GM21786 (cell line): ENCODE measurements at regions not wholly inside any gene's neighbourhood (a gene's known extent, or its start where the extent isn't known, plus 50 kb on each side); places are given as distances from the start of the nearest gene placed in this dataset.
"Not testable (repeated sequence)": the region's sequence is repeated elsewhere in the genome, so short reads cannot be mapped to it uniquely, and the experiment has no call there.

ENCODE experiments used
- ATAC-seq: cut with Tn5 transposase; IDR thresholded peaks from one replicate; pipeline ENCODE4 v1.9.1; 2021; ENCODE audit not compliant: unreplicated experiment

DNA sequence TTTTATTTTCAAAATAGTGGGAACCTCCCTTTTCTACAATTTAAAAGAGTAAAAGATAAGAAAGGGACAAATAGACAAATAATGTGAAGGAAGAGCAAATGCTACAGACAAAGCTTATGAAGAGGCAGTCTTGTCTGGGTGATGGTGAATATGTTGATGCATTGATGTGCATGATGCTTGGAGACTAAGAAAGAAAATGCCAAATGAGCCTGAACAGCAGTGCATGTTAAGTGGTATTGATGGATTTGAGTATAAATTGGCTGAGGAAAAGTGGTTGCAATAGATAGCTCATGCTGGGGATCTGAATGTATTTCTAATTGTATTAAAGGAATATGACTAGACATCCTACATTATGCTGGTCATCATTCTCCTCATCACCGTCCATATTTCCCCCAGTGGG lies 268.6 kb upstream of the ANO5 start:
- no peak for ATAC-seq

DNA sequence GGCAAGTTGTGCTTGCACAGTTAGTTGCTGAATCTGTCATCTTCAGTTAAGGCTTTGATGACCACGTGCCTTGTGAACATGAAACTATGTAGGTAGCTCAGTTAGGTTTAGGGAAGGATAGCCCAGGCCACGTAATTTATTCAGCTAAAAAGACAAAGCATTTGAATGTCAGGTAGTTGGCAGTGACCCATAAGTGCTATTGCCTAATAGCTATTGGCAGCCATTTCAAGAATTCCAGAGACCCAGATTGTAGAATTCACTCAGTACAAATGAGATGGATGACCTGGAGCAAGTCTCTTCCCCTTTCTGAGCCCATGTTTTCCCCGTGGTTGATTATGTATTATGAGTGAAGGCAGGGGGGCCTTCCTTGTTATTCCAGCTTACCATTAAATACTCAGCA lies 265.3 kb upstream of the ANO5 start:
- no peak for ATAC-seq

DNA sequence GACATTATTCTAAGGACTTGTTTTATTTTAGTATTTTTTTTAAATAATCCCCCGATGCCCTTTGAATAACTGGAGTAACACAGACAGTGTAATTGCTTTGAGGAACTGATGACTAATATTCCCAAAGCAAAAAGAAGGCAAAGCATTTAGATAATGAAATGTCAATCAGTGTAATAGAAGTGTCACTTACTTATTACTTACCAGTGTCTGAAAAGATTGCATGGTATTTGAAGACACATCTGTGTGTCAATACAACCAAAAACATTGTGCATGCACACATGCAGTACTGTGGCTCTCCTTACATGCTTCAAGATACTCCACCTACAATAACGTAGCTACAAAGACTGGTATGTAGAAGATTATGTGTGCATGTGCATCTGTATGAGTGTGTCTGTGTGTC lies 264.0 kb upstream of the ANO5 start:
- ATAC-seq: no peak

DNA sequence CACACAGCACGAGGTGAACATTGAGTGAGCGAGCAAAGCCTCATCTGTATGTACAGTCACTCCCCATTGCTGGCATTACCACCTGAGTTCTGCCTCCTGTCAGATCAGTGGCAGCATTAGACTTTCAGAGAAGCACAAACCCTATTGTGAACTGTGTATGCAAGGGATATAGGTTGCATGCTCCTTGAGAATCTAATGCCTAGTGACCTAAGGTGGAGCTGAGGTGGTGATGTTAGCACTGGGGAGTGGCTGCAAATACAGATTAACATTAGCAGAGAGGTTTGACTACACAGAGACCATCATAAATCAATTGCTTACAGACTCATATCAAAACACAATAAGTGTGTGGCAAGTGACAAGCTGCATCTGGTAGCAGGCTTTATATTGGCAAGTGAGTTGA lies 262.5 kb upstream of the ANO5 start:
- ATAC-seq: no peak

DNA sequence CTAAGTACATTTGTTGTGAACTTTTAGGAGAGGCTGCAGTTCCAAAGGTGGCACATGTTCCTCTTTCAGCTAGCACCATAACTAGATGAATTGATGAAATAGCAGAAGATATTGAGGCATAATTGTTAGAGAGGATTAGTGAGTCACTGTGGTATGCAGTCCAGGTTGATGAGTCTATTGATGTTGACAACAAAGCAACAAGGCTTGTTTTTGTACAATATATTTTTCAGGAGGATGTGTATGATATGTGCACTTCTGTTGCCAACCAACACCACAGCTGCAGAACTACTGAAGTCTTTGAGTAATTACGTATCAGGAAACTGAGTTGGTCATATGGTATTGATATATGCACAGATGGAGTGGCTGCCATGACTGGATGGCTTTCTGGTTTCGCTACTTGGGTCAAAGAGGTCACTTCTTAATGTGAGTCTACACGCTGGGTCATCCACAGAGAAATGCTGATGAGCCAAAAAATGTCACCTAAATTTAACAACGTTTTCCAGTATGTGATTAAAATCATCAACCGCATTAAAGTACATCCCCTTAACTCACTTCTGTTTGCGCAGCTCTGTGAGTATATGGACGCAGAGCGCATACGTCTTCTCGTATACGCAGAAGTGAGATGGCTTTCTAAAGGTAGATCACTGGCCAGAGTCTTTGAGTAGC lies 261.3 kb upstream of the ANO5 start:
- ATAC-seq: no peak

DNA sequence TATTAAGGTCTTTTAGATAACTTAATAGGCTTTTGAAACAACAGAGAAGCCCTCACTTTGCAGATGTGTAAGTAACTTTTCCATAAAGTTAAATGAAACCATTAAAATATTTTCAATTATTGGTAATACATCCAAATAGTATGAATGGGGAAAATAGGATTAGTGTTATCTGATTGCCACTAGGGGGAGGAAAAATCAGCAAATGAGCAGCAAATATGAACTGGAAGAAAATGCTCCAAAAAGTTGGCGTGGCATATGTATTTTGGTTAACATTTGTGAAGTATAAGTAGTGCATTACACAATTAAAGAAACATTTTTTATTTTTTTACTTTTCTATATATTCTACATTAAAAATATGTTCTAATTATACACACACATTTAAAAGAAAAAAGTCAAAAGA lies 259.8 kb upstream of the ANO5 start:
- ATAC-seq: no peak

DNA sequence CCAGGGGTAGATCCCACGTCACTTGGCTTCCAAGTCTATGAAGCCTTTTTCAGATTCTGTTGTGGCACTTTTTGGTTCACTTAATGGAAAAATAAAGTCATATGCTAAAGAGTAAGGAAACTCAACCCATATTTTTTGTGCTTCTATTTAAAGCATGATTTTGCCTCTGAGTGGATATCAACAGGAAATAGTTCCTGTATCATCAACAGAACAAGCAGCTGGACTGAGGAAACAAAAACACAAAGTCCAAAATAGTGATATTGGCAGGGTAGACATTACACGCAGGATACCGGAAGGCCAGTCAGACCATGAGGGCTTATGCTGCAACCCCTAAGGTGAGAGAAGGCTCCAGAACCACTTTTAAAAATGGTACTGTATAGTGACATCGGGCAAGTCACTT lies 248.3 kb upstream of the ANO5 start:
- no peak for ATAC-seq

DNA sequence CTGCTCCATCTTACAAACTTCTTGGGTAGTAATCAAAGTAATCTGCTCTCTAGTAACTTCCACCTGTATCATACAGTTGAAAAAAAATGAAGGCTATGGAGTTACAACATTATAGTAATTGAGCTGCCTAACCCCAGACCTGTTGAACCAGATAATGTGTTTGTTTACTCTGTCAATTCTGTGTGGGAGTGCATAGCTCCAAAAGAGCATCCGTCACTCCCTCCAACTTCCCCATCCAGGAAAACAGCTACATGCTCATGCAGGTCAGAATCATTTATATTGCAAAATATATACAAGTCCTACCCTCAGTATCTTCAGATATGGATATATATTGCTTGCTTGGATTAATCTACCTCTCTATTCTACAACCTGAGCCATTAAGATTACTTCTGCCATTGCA lies 244.0 kb upstream of the ANO5 start:
- no peak for ATAC-seq

DNA sequence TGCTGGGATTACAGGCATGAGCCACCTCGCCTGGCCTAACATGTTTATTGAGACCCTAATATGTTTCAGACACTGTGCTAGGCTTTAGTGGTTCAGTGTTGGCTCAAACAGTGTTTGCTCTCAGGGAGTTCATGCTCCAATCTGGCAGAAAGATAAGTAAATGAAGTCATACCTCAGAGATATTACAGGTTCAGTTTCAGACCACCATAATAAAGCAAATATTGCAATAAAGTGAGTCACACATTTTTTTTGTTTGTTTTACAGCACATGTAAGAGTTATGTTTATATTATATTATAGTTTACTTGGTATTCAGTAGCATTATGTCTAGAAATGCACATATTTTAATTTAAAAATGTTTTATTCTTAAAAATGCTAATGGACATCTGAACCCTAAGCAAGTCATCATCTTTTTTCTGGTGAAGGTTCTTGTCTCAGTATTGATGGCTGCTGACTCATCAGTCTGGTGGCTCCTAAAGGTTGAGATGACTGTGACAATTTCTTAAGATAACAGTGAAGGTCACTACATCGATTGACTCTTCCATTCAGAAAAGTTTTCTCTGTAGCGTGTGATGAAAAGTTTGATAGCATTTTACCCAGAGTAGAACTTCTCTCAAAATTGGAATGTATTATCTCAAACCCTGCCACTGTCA lies 243.0 kb upstream of the ANO5 start:
- no peak for ATAC-seq

DNA sequence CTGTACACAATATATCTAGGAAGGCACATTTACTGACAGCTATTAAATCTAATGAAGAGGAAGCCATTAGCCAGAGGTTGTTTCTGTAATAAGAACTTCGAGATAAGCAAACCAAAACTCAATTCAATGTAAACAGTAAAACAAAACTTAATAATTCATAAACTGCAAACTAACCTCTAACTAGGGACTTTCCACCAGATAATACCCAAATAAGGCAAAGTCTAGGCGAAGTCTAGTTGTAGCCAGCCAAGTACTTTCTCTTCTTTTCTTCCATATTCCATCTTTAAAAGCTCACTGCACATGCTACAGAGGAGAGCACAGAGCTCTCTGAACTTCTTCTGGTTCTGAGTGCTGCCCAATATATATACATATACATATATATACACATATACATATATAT lies 229.9 kb upstream of the ANO5 start:
- no peak for ATAC-seq

DNA sequence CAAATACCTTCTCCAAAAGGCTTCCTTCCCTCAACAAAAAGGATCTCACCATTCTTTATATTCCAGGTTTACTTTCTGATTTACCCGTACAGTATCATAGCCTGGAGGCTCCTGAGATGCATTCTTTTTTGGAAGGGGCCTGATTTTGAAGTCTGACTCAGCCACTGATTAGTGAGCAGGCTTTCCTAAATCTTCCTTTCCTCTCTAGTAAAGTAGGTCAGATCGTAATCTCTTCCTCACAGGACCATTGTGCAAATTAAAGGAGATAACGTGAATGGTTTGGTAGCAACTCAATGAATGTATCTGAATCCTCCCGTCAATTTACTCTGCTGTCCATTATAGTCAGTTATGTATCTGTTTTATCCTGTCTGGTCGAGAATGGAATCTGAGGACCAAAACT lies 227.7 kb upstream of the ANO5 start:
- no peak for ATAC-seq

DNA sequence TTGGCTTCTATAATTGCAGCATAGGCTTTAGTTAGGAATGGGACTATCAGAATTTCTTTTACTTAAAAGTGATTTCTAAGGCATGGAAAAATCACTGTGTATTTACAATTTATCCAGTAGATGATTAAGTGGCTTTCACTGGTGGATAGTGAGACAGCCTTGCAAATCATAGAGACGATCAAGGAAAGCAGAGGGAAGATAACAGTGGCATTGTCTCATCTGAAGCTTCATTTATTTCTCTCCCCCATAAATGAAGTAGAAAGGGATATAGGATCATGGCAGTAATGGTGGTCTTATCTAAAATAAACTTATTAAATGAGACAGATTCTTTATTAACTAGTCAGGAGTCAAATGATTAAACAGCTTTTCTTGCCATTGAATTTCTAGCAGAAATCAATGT lies 224.2 kb upstream of the ANO5 start:
- ATAC-seq: no peak

DNA sequence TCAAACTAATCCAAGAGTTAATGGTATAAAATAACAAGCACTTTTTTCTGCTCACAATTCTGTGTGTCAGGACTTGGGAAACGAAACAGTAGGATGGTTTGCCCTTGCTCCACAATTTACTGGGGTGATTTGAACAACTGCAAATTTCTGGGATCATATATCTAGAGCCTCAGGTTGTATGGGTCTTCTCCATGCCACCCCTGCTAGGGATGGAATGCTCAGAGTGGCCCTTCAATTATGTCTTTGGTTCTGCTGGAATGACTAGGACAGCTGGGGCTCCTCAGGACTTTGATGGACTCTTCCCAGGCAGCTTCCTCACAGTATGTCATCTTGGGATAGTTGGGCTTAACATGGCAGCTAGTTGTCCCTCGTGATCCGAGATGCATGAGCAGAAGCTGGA lies 223.0 kb upstream of the ANO5 start:
- no peak for ATAC-seq

DNA sequence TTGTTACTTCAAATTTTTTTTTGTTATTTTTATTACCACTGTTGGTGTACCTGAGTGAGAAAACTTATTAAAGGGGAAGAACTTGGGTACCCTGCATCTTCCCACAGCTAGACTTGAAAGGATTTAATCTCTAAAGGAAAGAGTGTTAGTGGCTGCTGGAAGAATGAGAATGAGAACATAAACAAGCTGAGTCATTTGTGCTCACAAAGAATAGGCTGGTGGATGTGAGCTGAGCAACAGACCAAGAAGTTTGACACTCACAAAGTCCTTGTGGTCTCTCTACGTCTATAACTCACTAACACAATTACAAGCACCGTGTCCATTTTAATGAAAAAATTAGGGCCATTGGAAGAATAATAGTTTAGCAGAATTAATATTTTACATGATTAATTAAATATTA lies 217.6 kb upstream of the ANO5 start:
- no peak for ATAC-seq

DNA sequence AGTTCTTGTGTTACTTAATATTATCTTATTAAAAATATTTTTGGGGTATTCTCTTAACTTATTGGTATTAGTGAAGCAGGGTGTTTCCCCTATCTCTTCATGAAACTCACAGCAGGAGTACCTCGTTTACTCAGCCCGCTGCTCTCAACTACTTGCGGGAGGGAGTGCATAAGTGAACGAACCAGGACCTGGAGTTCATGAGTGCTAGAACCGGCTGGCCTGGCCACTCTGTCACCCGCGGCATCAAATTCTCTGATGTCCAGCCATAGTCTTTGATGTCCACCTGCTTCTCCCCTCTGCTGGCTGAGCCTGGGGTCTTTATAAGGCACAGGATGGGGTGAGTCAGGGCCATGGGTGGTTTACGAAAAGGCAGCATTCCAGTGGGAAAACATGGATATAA lies 216.7 kb upstream of the ANO5 start:
- ATAC-seq: no peak

DNA sequence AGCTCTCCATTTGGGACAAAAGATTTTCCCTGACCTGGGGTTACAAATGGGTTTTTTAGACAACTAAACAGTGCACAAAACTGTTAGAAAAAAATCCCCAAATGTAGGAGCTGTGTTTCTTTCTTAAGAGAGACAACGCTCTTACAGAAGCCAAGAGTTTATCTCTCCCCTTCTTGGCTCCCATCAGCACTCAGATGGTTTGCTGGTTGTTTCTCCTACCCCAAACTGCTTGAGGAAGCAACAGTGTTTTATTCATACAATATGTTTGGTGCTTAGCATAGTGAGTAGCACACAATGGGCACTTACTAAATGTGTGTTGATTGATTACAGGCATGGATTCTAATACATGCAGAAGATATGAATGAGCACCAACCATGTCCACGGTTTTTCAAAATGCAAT lies 209.5 kb upstream of the ANO5 start:
- no peak for ATAC-seq

DNA sequence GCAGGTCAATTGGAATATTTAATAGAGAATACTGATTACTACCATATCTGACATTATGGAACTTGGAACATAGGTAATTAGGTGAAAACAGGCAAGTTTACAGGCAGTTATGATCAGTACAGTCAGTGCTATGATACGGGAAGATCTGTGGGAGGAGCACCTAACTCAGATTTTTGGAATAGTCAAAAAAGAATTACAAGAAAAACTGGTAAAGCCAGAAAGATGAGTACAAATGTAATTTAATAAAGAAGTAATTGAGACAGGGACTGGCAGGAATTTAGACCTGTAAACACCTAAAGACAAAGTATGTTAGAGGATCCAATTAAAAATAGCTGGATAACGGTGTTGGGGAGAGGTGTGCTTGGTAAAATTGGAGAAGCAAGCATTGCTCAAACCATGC lies 206.5 kb upstream of the ANO5 start:
- no peak for ATAC-seq

DNA sequence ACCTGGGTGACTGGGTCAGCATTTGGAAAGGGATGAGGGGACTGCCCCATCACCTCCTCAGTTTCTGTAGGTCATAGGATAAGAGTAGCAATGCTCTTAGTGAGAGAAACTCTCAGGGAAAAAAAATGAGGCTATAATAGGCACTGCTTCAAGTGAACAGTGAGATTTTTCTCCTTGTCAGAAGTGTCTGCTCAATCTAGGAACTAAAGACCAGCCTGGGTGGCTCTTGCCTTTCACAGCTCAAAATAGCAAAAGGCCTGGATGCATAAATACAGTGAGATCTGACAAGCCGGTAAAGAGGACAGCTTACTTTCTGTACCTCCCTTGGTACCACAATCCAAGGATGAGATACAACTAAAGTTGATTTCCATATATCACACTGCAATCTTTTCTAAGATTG lies 205.6 kb upstream of the ANO5 start:
- ATAC-seq: no peak

DNA sequence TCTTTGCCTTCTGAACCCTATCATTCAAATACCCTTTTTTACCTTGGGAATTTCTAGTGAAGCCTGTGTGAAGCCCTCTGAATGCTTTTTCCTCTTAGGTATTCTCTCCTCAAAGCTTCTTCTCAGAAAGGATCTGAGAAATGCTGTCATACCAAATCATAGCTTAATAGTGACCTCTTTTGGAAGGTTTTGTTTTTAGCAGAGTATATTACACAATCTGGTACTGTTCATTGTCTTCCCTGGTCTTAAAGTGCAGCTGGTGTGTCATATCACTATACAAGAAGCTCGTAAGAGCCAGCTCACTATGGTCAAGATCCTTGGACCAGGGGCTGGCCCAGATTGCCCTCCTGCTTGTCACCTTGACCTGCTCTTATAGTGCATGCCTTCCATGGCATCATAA lies 204.4 kb upstream of the ANO5 start:
- ATAC-seq: no peak

DNA sequence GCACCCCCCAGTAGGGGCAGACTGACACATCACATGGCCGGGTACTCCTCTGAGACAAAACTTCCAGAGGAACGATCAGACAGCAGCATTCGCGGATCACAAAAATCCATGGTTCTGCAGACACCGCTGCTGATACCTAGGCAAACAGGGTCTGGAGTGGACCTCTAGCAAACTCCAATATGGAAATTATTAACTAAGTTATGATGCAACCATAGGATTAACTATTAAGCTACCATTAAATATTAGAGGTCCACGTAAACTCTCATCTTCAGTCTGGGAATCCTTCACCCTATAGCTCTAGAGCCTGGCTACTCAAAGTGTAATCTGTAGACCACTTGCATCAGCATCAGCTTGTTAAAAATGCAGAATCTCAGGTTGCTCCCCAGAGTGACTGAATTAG lies 191.1 kb upstream of the ANO5 start:
- not testable (repeated sequence) for ATAC-seq

DNA sequence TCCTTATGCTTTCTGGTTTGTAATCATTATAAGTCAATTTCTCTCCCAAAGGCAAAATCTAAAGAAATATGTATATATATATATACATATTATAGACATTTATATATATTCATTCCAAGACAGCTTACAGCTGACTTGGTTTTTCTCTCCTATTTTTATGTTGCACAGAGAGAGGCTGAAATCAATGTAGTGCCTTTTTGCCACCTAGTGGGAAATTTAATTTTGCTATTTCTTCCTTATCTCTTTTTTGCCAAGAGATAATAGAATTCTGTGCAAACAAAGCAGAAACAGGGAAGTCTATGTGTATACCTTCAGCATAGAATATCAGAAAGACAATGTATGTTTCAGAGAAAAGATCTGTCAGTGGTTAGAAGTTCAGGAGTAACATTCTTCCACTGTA lies 186.0 kb upstream of the ANO5 start:
- no peak for ATAC-seq

DNA sequence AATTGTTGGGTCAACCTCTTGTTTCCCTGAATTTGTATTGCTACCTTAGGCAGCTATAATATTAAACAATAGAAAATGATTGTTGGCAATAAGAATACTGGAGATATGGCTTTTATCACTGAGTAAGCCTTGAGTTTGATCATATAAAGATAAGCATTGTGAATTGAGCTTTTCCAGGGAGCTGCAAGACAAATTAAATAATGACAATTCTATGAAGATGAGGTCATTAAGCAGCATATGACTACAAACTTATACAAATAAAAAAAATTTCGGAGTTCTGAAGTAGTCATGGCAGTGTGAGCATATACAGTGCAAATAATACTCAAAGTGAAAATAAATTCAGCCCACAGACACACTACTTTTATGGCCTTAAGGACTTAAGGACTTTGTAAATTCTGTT lies 161.1 kb upstream of the ANO5 start:
- no peak for ATAC-seq

DNA sequence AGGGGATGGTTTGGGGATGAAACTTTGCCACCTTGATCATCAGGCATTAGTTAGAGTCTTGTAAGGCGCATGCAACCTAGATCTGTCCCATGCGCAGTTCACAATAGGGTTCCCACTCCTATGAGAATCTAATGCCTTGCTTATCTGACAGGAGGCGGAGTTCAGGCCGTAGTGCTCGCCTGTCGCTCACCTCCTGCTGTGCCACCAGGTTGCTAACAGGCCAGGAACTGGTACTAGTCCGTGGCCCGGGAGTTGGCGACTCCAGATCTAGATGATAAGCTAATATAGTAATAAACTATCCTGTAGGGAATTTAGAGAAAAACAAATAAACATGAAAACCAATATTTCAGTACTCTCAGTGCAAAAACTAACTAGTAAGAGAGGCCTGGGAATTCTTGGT lies 155.4 kb upstream of the ANO5 start:
- no peak for ATAC-seq
